ENCODE measurements at regions not wholly inside any gene's neighbourhood (a gene's known extent, or its start where the extent isn't known, plus 50 kb on each side); places are given as distances from the start of the nearest gene placed in this dataset.

GRCh38 chr1:34549199-34549598 is 205.6 kb upstream of the GJB5 start:
- H3K79me2 ChIP-seq (ENCODE audit: low read length) = no peaks in the 10 kb centered on the region
- no peak overlapping the region for H2AFZ ChIP-seq (ENCODE audit: low read length)
- H3K27ac ChIP-seq (ENCODE audit: low read length) = no peak overlapping the region
- no peaks in the 10 kb centered on the region for H3K9me2 ChIP-seq (replicated peaks; ENCODE audit: insufficient read depth, low read length)
- no peaks in the 10 kb centered on the region for H3K27me3 ChIP-seq (ENCODE audit: low read length)
- H3K9ac ChIP-seq (ENCODE audit: low read length) = no peak overlapping the region
- H3K4me1 ChIP-seq (ENCODE audit: low read length) = no peaks in the 10 kb centered on the region
- no peaks in the 10 kb centered on the region for H4K20me1 ChIP-seq (ENCODE audit: insufficient read depth, low read depth, low read length)
- no peaks in the 10 kb centered on the region for H3K9me3 ChIP-seq (ENCODE audit: low read length)
- no peak overlapping the region for H3K4me3 ChIP-seq (ENCODE audit: low read length)
- DNase-seq = peak; percentile 76
- no peak overlapping the region for H3K4me2 ChIP-seq (ENCODE audit: low read depth, low read length, poor library complexity, severe bottlenecking)
- H3K36me3 ChIP-seq (ENCODE audit: insufficient read depth, low read length) = no peaks in the 10 kb centered on the region

DNA sequence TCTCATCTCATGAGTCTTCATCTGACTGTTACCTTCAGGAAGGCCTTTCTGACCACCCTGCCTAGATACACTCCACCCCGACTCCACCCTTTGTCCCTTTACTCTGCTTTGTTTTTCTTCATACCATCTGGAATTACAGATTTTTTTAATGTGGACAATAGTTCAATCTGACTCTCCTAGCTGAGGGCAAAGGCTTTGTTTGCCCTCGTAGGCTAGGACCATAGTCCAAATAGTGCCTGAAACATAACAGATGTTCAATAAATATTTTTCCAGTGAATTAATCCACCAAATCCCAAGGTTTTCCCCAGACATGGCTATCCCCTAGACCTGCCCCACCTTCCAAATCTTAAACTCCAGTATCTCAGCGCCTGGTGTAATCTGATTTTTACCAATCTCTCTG is 176.5 kb upstream of the GJB5 start:
- Histone ChIP-seq H2AFZ (ENCODE audit: low read length) (no peak overlapping the region), H3K27me3 (ENCODE audit: low read length) (no peaks in the 10 kb centered on the region), H3K9ac (ENCODE audit: low read length) (no peak overlapping the region), H3K9me3 (ENCODE audit: low read length) (no peaks in the 10 kb centered on the region), H3K4me2 (ENCODE audit: low read depth, low read length, poor library complexity, severe bottlenecking) (no peak overlapping the region), H3K27ac (ENCODE audit: low read length) (no peak overlapping the region), H3K36me3 (ENCODE audit: insufficient read depth, low read length) (no peaks in the 10 kb centered on the region), H3K4me3 (ENCODE audit: low read length) (no peak overlapping the region), H3K4me1 (ENCODE audit: low read length) (no peaks in the 10 kb centered on the region), H3K79me2 (ENCODE audit: low read length) (no peaks in the 10 kb centered on the region), H3K9me2 (replicated peaks; ENCODE audit: insufficient read depth, low read length) (no peaks in the 10 kb centered on the region), H4K20me1 (ENCODE audit: insufficient read depth, low read depth, low read length) (no peaks in the 10 kb centered on the region)
- no peak for DNase-seq

DNA sequence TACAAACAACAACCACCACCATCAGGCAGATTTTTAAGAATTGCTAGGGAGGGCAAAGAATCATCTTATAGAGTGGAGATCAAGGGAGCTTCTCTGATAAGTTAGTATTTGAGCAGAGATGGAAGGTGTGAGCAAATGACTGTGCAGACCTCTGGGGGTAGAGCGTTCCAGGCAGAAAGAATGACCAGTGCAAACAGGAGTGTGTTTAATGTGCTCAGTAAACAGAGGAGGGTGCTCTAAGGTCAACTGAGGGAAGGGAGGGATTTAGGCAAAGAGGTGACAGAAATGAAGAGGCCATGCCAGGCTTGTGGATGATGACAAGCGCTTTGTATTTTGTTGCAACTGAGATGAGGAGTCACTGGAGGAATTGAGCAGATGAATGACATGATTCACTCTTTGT is 172.5 kb upstream of the GJB5 start:
- Histone ChIP-seq H3K9me3 (ENCODE audit: low read length) (no peaks in the 10 kb centered on the region), H3K27ac (ENCODE audit: low read length) (no peak overlapping the region), H2AFZ (ENCODE audit: low read length) (no peak overlapping the region), H3K79me2 (ENCODE audit: low read length) (no peaks in the 10 kb centered on the region), H3K9me2 (replicated peaks; ENCODE audit: insufficient read depth, low read length) (no peaks in the 10 kb centered on the region), H4K20me1 (ENCODE audit: insufficient read depth, low read depth, low read length) (no peaks in the 10 kb centered on the region), H3K4me3 (ENCODE audit: low read length) (no peak overlapping the region), H3K27me3 (ENCODE audit: low read length) (no peaks in the 10 kb centered on the region), H3K9ac (ENCODE audit: low read length) (no peak overlapping the region), H3K36me3 (ENCODE audit: insufficient read depth, low read length) (no peaks in the 10 kb centered on the region), H3K4me2 (ENCODE audit: low read depth, low read length, poor library complexity, severe bottlenecking) (no peak overlapping the region), H3K4me1 (ENCODE audit: low read length) (no peaks in the 10 kb centered on the region)
- DNase-seq = no peak

- H4K20me1 ChIP-seq (ENCODE audit: insufficient read depth, low read depth, low read length) = no peaks in the 10 kb centered on the region
- no peak overlapping the region for H3K4me2 ChIP-seq (ENCODE audit: low read depth, low read length, poor library complexity, severe bottlenecking)
- no peak overlapping the region for H3K9ac ChIP-seq (ENCODE audit: low read length)
- no peak overlapping the region for H3K27ac ChIP-seq (ENCODE audit: low read length)
- no peaks in the 10 kb centered on the region for H3K36me3 ChIP-seq (ENCODE audit: insufficient read depth, low read length)
- no peak overlapping the region for H3K4me3 ChIP-seq (ENCODE audit: low read length)
- DNase-seq = no peak
- H3K79me2 ChIP-seq (ENCODE audit: low read length) = no peaks in the 10 kb centered on the region
- H3K4me1 ChIP-seq (ENCODE audit: low read length) = no peaks in the 10 kb centered on the region
- no peak overlapping the region for H2AFZ ChIP-seq (ENCODE audit: low read length)
- H3K27me3 ChIP-seq (ENCODE audit: low read length) = no peaks in the 10 kb centered on the region
- no peaks in the 10 kb centered on the region for H3K9me2 ChIP-seq (replicated peaks; ENCODE audit: insufficient read depth, low read length)
- H3K9me3 ChIP-seq (ENCODE audit: low read length) = no peaks in the 10 kb centered on the region
These were observed 167.1 kb upstream of the GJB5 start for GRCh38 chr1:34587761-34588160.

DNA sequence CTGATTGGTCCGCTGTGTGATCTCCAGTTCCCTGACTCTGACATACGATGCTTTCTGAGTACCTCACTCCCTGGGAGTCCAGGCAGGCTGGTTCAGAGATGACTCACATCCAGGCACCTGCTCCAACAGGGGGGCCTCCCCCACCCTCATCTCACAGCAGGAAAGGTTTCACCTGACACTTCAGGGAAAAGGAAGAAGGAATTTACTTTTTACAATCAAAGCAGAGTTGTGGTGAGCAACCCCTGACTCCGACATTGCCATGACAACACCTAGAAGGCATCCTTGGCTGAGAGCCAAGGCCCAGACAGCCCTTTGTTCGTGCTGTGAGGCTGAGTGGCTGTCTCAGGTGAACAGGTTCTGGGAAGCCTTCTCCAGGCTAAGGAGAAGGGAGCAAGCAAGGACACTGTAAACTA is 164.6 kb upstream of the GJB5 start:
- Histone ChIP-seq H3K4me1 (ENCODE audit: low read length) (no peaks in the 10 kb centered on the region), H2AFZ (ENCODE audit: low read length) (no peak overlapping the region), H3K9me2 (replicated peaks; ENCODE audit: insufficient read depth, low read length) (no peaks in the 10 kb centered on the region), H3K4me2 (ENCODE audit: low read depth, low read length, poor library complexity, severe bottlenecking) (no peak overlapping the region), H3K27me3 (ENCODE audit: low read length) (no peaks in the 10 kb centered on the region), H3K36me3 (ENCODE audit: insufficient read depth, low read length) (no peaks in the 10 kb centered on the region), H3K27ac (ENCODE audit: low read length) (no peak overlapping the region), H3K9me3 (ENCODE audit: low read length) (no peaks in the 10 kb centered on the region), H4K20me1 (ENCODE audit: insufficient read depth, low read depth, low read length) (no peaks in the 10 kb centered on the region), H3K9ac (ENCODE audit: low read length) (no peak overlapping the region), H3K4me3 (ENCODE audit: low read length) (no peak overlapping the region), H3K79me2 (ENCODE audit: low read length) (no peaks in the 10 kb centered on the region)
- peak; percentile 47 for DNase-seq

GRCh38 chr1:34591751-34592629 is 162.9 kb upstream of the GJB5 start:
- H3K79me2 ChIP-seq (ENCODE audit: low read length) = no peaks in the 10 kb centered on the region
- no peaks in the 10 kb centered on the region for H3K27me3 ChIP-seq (ENCODE audit: low read length)
- no peaks in the 10 kb centered on the region for H3K9me2 ChIP-seq (replicated peaks; ENCODE audit: insufficient read depth, low read length)
- no peak overlapping the region for H3K27ac ChIP-seq (ENCODE audit: low read length)
- H3K9ac ChIP-seq (ENCODE audit: low read length) = no peak overlapping the region
- no peak overlapping the region for H3K4me2 ChIP-seq (ENCODE audit: low read depth, low read length, poor library complexity, severe bottlenecking)
- no peaks in the 10 kb centered on the region for H3K4me1 ChIP-seq (ENCODE audit: low read length)
- no peaks in the 10 kb centered on the region for H3K36me3 ChIP-seq (ENCODE audit: insufficient read depth, low read length)
- H3K4me3 ChIP-seq (ENCODE audit: low read length) = no peak overlapping the region
- H2AFZ ChIP-seq (ENCODE audit: low read length) = no peak overlapping the region
- no peaks in the 10 kb centered on the region for H4K20me1 ChIP-seq (ENCODE audit: insufficient read depth, low read depth, low read length)
- no peaks in the 10 kb centered on the region for H3K9me3 ChIP-seq (ENCODE audit: low read length)
- DNase-seq = peak; percentile 60

DNA sequence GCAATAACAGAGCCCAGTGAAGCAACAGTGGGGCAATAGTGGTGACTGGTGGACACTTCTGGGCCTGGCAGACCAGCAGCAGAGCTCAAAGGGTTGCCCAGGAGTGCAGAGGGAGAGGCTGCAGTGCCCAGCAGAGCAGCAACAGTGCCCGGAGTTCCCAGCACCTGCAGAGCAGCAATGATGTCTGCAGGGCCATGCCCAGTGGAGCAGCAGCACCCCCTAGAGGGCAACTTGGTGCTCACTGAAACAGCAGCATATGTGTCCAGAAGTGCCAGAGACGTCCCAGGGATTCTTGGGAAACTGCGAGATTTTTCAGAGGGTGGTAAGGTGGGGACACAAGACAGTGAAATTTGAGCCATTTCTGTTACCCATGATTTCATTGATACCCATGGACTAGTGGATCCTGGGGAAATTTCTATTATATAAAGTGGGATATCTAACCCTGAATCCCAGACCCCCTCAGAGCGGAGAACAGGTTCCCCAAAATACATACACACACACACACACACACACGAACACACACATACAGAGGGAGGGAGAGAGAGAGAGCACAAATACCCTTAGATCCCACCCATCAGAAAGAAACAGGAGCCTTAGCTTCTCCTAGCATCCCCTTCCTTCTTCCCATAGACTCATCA is 156.9 kb upstream of the GJB5 start:
- Histone ChIP-seq H3K4me1 (ENCODE audit: low read length) (no peaks in the 10 kb centered on the region), H3K27ac (ENCODE audit: low read length) (no peak overlapping the region), H3K36me3 (ENCODE audit: insufficient read depth, low read length) (no peaks in the 10 kb centered on the region), H3K79me2 (ENCODE audit: low read length) (no peaks in the 10 kb centered on the region), H2AFZ (ENCODE audit: low read length) (no peak overlapping the region), H3K4me2 (ENCODE audit: low read depth, low read length, poor library complexity, severe bottlenecking) (no peak overlapping the region), H3K9ac (ENCODE audit: low read length) (no peak overlapping the region), H4K20me1 (ENCODE audit: insufficient read depth, low read depth, low read length) (no peaks in the 10 kb centered on the region), H3K9me2 (replicated peaks; ENCODE audit: insufficient read depth, low read length) (no peaks in the 10 kb centered on the region), H3K9me3 (ENCODE audit: low read length) (no peaks in the 10 kb centered on the region), H3K27me3 (ENCODE audit: low read length) (no peaks in the 10 kb centered on the region), H3K4me3 (ENCODE audit: low read length) (no peak overlapping the region)
- DNase-seq = peak; percentile 90

- Histone ChIP-seq H3K4me2 (ENCODE audit: low read depth, low read length, poor library complexity, severe bottlenecking) (no peak overlapping the region), H3K27me3 (ENCODE audit: low read length) (no peaks in the 10 kb centered on the region), H3K9me3 (ENCODE audit: low read length) (no peaks in the 10 kb centered on the region), H3K4me1 (ENCODE audit: low read length) (no peaks in the 10 kb centered on the region), H3K27ac (ENCODE audit: low read length) (no peak overlapping the region), H4K20me1 (ENCODE audit: insufficient read depth, low read depth, low read length) (no peaks in the 10 kb centered on the region), H3K9me2 (replicated peaks; ENCODE audit: insufficient read depth, low read length) (no peaks in the 10 kb centered on the region), H3K9ac (ENCODE audit: low read length) (no peak overlapping the region), H3K4me3 (ENCODE audit: low read length) (no peak overlapping the region), H3K79me2 (ENCODE audit: low read length) (no peaks in the 10 kb centered on the region), H3K36me3 (ENCODE audit: insufficient read depth, low read length) (no peaks in the 10 kb centered on the region), H2AFZ (ENCODE audit: low read length) (no peak overlapping the region)
- no peak for DNase-seq
These were observed 151.9 kb upstream of the GJB5 start for GRCh38 chr1:34602907-34603306.
